Breast epithelium (tissue), 3 donors: ENCODE measurements at regions not wholly inside any gene's neighbourhood (a gene's known extent, or its start where the extent isn't known, plus 50 kb on each side); places are given as distances from the start of the nearest gene placed in this dataset.

ENCODE experiments used
- CTCF ChIP-seq, 3 donors: fragments of 450-650 bp; IDR thresholded peaks; one replicate each; pipeline ENCODE4 v1.5.1; 2016 to 2017; ENCODE audit warnings: antibody characterized with exemption in 3 of 3, mild to moderate bottlenecking in 3 of 3, moderate library complexity in 3 of 3
- POLR2A ChIP-seq: fragments of 450-650 bp; IDR thresholded peaks from one replicate; pipeline ENCODE4 v1.6.1; 2016; ENCODE audit warnings: antibody characterized with exemption, mild to moderate bottlenecking, moderate library complexity
- POLR2AphosphoS5 ChIP-seq, 3 donors: sonication (generic); formaldehyde crosslinking; IDR thresholded peaks; one replicate each; pipeline ENCODE4 v1.6.1; 2017; ENCODE audit warnings: antibody characterized with exemption in 3 of 3

- TF ChIP-seq CTCF (IDR thresholded peaks at IDR 0.05) (no peak), POLR2A (no peak), POLR2AphosphoS5 (IDR thresholded peaks at IDR 0.05) (no peak)
Measured at GRCh38 chr16:86201746-86202145, 302.8 kb downstream of the IRF8 start.
